ENCODE measurements at regions not wholly inside any gene's neighbourhood (a gene's known extent, or its start where the extent isn't known, plus 50 kb on each side); places are given as distances from the start of the nearest gene placed in this dataset.

GRCh38 chr13:86681223-86681622 is 882.0 kb upstream of the SLITRK6 start:
- Histone ChIP-seq H2BK15ac (ENCODE audit: low read depth, low read length) (no peak overlapping the region), H2BK12ac (ENCODE audit: insufficient read length, low read depth, low read length) (no peak overlapping the region), H3T11ph (ENCODE audit: low read length) (no peak overlapping the region), H4K5ac (ENCODE audit: insufficient read length, low read depth, low read length) (no peak overlapping the region), H4K91ac (ENCODE audit: insufficient read length, low read depth, low read length) (no peak overlapping the region), H2AK5ac (ENCODE audit: insufficient read length, low read length) (no peak overlapping the region), H3K56ac (ENCODE audit: insufficient read length, low read depth, low read length) (no peak overlapping the region), H2AFZ (ENCODE audit: low read length) (no peak overlapping the region), H3K79me1 (ENCODE audit: insufficient read depth, low read depth, low read length, poor library complexity, severe bottlenecking) (no peaks in the 10 kb centered on the region), H2BK5ac (ENCODE audit: insufficient read length, low read length) (no peak overlapping the region), H3K23me2 (ENCODE audit: insufficient read length, low read depth, low read length, poor library complexity, severe bottlenecking) (no peaks in the 10 kb centered on the region), H3K9me3 (ENCODE audit: control insufficient read depth, low read depth, low read length) (no peaks in the 10 kb centered on the region), H2BK20ac (ENCODE audit: low read depth, low read length, poor library complexity, severe bottlenecking) (no peak overlapping the region), H2BK120ac (ENCODE audit: low read depth, low read length, poor library complexity, severe bottlenecking) (no peak overlapping the region), H3K23ac (ENCODE audit: insufficient read length, low read depth, low read length) (no peak overlapping the region), H3K4me2 (ENCODE audit: insufficient read depth, insufficient read length, low read length) (no peak overlapping the region), H3K18ac (ENCODE audit: insufficient read length, low read depth, low read length) (no peak overlapping the region), H4K8ac (replicated peaks; ENCODE audit: insufficient read length, low read depth, low read length) (no peak overlapping the region), H4K20me1 (ENCODE audit: control insufficient read depth, insufficient read depth, insufficient read length) (no peaks in the 10 kb centered on the region), H3K27me3 (ENCODE audit: insufficient read depth, low read length) (no peaks in the 10 kb centered on the region), H3K14ac (ENCODE audit: insufficient read depth, low read length) (no peak overlapping the region), H3K79me2 (ENCODE audit: insufficient read depth, low read length) (no peaks in the 10 kb centered on the region), H3K4ac (ENCODE audit: low read depth, low read length) (no peak overlapping the region), H3K9ac (ENCODE audit: extremely low read depth, insufficient read length, low read length) (no peak overlapping the region), H3K27ac (ENCODE audit: insufficient read length, low read depth, low read length) (no peak overlapping the region), H3K4me1 (ENCODE audit: insufficient read depth, low read length) (no peaks in the 10 kb centered on the region)
- Mint-ChIP-seq H3K27me3 (ENCODE audit: low read depth) (no peaks in the 10 kb centered on the region), H3K4me3 (no peak overlapping the region), H3K4me1 (no peaks in the 10 kb centered on the region), H3K9me3 (peaks cover 3% of the 10 kb centered on the region in 2 experiments; a peak in 4 of 5 replicates), H3K27ac (no peak overlapping the region), H3K36me3 (ENCODE audit: insufficient read depth in 1 of 3, low read depth in 3 of 3) (no peaks in the 10 kb centered on the region)
- TF ChIP-seq, protein P1, sequence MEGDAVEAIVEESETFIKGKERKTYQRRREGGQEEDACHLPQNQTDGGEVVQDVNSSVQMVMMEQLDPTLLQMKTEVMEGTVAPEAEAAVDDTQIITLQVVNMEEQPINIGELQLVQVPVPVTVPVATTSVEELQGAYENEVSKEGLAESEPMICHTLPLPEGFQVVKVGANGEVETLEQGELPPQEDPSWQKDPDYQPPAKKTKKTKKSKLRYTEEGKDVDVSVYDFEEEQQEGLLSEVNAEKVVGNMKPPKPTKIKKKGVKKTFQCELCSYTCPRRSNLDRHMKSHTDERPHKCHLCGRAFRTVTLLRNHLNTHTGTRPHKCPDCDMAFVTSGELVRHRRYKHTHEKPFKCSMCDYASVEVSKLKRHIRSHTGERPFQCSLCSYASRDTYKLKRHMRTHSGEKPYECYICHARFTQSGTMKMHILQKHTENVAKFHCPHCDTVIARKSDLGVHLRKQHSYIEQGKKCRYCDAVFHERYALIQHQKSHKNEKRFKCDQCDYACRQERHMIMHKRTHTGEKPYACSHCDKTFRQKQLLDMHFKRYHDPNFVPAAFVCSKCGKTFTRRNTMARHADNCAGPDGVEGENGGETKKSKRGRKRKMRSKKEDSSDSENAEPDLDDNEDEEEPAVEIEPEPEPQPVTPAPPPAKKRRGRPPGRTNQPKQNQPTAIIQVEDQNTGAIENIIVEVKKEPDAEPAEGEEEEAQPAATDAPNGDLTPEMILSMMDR (conservative IDR thresholded peaks at IDR 0.05), result no peak
- no peak for DNase-seq
- no CpG with 5 or more reads among the region's 5 CpGs for WGBS (ENCODE audit: extremely low coverage, insufficient read length, low lambda C conversion rate)

All from H9 (cell line).